ENCODE measurements at regions not wholly inside any gene's neighbourhood (a gene's known extent, or its start where the extent isn't known, plus 50 kb on each side); places are given as distances from the start of the nearest gene placed in this dataset.

DNA sequence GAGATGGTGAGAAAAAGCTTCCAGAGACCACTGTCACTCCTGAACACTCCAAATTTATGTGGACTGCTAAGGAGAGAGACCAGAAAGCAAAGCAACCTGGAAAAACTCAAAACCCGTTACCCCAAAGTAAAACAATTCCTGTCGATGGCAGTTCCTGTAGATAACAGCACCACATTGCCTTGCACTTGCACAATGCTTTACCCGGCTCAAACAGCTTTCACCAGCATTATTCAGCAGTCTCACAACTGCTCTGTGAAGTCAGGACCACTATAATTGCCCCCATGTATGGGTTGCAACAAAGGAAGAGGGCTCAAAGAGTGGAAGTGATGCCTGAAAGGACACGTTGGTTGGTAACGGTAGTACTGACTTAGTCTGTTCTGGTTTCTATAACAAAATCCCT lies 234.8 kb downstream of the BCOR start:
- TF ChIP-seq CTCF (IDR thresholded peaks at IDR 0.05; ENCODE audit: low read length) (no peak), EZH2 (IDR thresholded peaks at IDR 0.05; ENCODE audit: borderline replicate concordance, low read length) (no peak)
